ENCODE measurements at regions not wholly inside any gene's neighbourhood (a gene's known extent, or its start where the extent isn't known, plus 50 kb on each side); places are given as distances from the start of the nearest gene placed in this dataset.
"Not testable (repeated sequence)": the region's sequence is repeated elsewhere in the genome, so short reads cannot be mapped to it uniquely, and the experiment has no call there.

DNA sequence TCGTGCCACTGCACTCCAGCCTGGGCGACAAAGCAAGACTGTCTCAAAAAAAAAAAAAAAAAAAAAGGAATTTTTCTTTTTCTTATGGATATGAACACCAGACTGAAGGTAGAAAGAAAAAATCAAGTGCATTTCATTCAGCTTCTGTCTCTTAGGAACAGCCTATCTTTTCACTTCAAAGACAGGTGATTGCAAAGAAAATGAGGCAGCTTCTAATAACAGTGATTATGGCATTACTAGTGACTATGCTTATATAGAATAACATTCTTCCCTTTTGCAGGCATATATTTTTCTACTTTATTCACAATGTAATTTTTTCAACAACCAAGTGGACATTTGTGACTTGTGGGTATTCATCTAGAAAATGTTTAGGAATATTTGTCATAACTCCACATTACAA is 295.5 kb upstream of the ATXN7L3B start:
- TF ChIP-seq, protein P1, sequence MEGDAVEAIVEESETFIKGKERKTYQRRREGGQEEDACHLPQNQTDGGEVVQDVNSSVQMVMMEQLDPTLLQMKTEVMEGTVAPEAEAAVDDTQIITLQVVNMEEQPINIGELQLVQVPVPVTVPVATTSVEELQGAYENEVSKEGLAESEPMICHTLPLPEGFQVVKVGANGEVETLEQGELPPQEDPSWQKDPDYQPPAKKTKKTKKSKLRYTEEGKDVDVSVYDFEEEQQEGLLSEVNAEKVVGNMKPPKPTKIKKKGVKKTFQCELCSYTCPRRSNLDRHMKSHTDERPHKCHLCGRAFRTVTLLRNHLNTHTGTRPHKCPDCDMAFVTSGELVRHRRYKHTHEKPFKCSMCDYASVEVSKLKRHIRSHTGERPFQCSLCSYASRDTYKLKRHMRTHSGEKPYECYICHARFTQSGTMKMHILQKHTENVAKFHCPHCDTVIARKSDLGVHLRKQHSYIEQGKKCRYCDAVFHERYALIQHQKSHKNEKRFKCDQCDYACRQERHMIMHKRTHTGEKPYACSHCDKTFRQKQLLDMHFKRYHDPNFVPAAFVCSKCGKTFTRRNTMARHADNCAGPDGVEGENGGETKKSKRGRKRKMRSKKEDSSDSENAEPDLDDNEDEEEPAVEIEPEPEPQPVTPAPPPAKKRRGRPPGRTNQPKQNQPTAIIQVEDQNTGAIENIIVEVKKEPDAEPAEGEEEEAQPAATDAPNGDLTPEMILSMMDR (IDR thresholded peaks at IDR 0.05; ENCODE audit: low read depth, low read length, missing control alignments) = no peak
- DNase-seq (ENCODE audit: low read depth) = no peak
- no peak overlapping the region for H3K4me3 ChIP-seq (ENCODE audit: low read depth, low read length)

DNA sequence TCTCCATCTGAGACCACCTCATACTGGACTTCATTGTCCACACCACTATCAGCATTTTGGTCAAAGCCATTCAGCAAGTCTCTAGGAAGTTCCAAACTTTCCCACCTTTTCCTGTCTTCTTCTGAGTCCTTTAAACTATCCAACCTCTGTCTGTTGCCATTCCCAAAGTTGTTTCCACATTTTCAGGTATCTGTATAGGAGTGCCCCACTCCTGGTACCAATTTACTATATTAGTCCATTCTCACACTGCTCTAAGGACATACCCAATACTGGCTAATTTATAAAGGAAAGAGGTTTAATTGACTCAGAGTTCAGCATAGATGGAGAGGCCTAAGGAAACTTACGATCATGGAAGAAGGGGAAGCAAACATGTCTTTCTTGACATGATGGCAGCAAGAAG is 292.2 kb upstream of the ATXN7L3B start:
- TF ChIP-seq, protein P1 (IDR thresholded peaks at IDR 0.05; ENCODE audit: low read depth, low read length, missing control alignments) = no peak

DNA sequence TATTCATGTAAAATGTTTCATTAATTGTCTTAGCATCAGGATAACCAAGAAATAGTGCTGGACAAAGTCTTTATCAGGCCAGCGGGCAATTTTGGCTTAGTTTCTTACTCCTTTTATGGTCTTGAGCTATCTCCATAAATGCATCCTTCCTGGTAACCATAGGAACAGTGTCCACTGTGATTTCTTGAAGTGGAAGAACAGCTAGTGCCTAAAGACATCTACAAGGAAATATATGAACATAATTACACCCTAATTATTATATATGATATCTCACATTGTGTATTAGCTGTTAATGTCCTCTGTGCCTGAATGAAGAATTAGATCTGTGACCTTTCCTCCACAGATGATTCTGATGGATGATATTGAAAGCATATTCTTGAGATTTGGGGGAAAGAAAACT is 286.7 kb upstream of the ATXN7L3B start:
- H3K4me3 ChIP-seq (ENCODE audit: low read depth, low read length) = no peak overlapping the region
- TF ChIP-seq, protein P1 (IDR thresholded peaks at IDR 0.05; ENCODE audit: low read depth, low read length, missing control alignments) = no peak
- no peak for DNase-seq (ENCODE audit: low read depth)

More for the DNA sequence above, 292.2 kb upstream of the ATXN7L3B start:
- H3K4me3 ChIP-seq (ENCODE audit: low read depth, low read length) = no peak overlapping the region
- DNase-seq (ENCODE audit: low read depth) = no peak

DNA sequence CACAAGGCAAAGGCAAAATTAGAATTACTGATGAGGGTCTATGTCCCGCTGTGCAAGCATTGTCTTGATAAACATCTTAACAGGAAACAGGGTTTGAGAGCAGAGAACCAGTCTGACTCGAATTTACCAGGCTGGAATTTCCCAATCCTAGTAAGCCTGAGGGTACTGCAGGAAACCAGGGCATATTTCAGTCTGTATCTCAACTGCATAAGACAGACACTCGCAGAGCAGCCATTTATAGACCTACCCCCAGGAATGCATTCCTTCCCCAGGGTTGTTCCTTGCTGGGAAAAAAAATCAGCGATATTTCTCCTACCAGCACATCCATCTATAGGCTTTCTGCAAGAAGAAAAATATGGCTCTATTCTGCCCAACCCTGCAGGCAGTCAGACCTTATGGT is 283.8 kb upstream of the ATXN7L3B start:
- not testable (repeated sequence) for H3K4me3 ChIP-seq (ENCODE audit: low read depth, low read length); DNase-seq (ENCODE audit: low read depth)

DNA sequence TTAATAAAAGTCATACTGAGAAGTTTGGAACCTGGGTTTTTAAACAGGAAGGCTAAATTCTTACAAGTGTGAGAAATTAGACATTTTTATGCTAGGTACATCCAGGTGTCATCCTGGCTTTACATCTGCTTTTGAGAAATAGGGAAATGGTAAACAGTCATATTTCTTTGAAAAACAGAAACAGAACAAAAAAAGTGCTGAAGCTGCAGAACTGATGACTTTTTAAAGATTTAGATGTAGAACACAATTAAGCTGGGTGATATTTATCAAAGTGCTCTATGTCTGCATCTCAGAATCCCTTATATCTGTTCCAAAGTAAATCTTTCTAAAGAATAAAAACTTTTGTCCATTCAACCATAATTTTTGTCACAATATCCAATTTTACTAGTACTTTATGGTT is 282.9 kb upstream of the ATXN7L3B start:
- TF ChIP-seq, protein P1 (IDR thresholded peaks at IDR 0.05; ENCODE audit: low read depth, low read length, missing control alignments) = no peak
- no peak for DNase-seq (ENCODE audit: low read depth)
- no peak overlapping the region for H3K4me3 ChIP-seq (ENCODE audit: low read depth, low read length)

DNA sequence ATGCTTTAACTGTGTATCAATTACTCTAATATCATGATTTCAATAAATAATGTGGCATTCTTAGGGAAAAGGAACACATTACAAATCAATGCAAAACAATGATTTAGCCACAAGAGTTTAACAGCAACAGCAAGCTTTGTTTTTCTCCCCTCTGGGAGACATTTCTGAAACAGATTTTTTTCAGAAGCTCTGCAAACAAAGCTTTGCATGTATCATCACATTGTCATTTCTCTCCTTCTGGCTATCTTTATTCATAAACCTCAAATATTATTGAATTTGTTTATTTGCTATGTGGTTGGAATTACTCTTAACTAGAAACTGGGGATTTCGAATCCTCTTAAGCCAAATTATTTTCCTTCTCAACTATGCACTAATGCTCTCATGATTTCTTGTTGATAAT is 278.4 kb upstream of the ATXN7L3B start:
- TF ChIP-seq, protein P1 (IDR thresholded peaks at IDR 0.05; ENCODE audit: low read depth, low read length, missing control alignments) = no peak
- no peak overlapping the region for H3K4me3 ChIP-seq (ENCODE audit: low read depth, low read length)
- no peak for DNase-seq (ENCODE audit: low read depth)

DNA sequence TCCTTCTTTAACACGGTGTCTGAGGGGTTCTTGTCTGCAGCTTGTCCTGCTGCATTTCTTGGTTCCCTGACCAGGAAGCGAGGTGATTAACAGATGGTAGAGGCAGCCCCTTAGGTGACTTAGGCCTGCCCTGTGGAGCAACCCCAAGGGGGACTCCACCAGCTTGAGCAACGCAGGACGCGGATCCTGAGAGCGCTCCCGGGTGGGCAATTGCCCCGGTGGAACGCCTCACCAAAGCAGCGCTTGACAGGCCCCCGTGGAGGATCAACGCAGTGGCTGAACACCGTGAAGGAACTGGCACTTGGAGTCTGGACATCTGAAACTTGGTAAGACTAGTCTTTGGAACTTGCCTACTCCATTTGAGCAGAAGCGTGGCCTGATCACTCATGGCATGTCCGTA is 272.9 kb upstream of the ATXN7L3B start:
- DNase-seq (ENCODE audit: low read depth) = no peak
- TF ChIP-seq, protein P1 (IDR thresholded peaks at IDR 0.05; ENCODE audit: low read depth, low read length, missing control alignments) = no peak
- H3K4me3 ChIP-seq (ENCODE audit: low read depth, low read length) = no peak overlapping the region

DNA sequence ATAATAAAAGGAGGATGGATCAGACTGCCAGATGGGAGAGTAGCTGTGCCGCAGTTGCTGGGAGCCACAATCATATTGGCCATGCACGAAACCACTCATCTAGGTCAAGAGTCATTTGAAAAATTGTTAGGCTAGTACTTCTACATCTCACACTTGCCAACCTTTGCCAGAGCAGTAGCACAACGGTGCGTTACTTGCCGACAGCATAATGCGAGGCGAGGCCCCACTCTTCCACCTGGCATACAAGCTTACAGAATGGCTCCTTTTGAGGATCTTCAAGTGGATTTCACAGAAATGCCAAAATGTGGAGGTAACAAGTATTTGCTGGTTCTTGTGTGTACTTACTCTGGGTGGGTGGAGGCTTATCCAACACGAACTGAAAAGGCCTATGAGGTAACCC is 268.3 kb upstream of the ATXN7L3B start:
- DNase-seq (ENCODE audit: low read depth); H3K4me3 ChIP-seq (ENCODE audit: low read depth, low read length): not testable (repeated sequence)
